Lower lobe of right lung (tissue), 2 donors: ENCODE measurements at regions not wholly inside any gene's neighbourhood (a gene's known extent, or its start where the extent isn't known, plus 50 kb on each side); places are given as distances from the start of the nearest gene placed in this dataset.

Experiments used
- ATAC-seq, 2 donors: fragments of 200-7000 bp; cut with Tn5 transposase; one replicate each; pipeline ENCODE4 v1.9.1; 2020 to 2022; ENCODE audit warnings: mild to moderate bottlenecking in 2 of 2, moderate library complexity in 2 of 2
- DNase-seq: peaks from one replicate; pipeline ENCODE4 v3.0.0-alpha.2; 2020
- H3K27ac ChIP-seq: fragments of 200-600 bp; one replicate; pipeline ENCODE4 v1.8.0; 2022
- H3K27me3 ChIP-seq: fragments of 200-600 bp; one replicate; pipeline ENCODE4 v1.8.0; 2022; ENCODE audit warnings: low read depth
- H3K36me3 ChIP-seq: fragments of 200-600 bp; one replicate; pipeline ENCODE4 v1.8.0; 2022; ENCODE audit warnings: mild to moderate bottlenecking
- H3K4me1 ChIP-seq: fragments of 200-600 bp; one replicate; pipeline ENCODE4 v1.8.0; 2022
- H3K4me3 ChIP-seq: fragments of 200-600 bp; one replicate; pipeline ENCODE4 v1.8.0; 2022; ENCODE audit warnings: mild to moderate bottlenecking
- H3K9me3 ChIP-seq: fragments of 200-600 bp; one replicate; pipeline ENCODE4 v1.8.0; 2022
- CTCF ChIP-seq: fragments of 200-600 bp; IDR thresholded peaks from one replicate; pipeline ENCODE4 v1.8.0; 2022; ENCODE audit warnings: antibody characterized with exemption, mild to moderate bottlenecking
- intact Hi-C: fragments of 100-400 bp; cut with DNase I; formaldehyde crosslinking; loops from one replicate; pipeline ENCODE4 v1.11.0; 2022
- donor health status: DM: no; HTN: yes; CAD: no; lungs with severe emphysema.

- ATAC-seq (no peak), DNase-seq (no peak)
- H3K9me3 ChIP-seq: no peaks in the 10 kb centered on the region
- H3K4me3 ChIP-seq: no peak overlapping the region
- H3K27ac ChIP-seq: no peak overlapping the region
- no peaks in the 10 kb centered on the region for H3K27me3 ChIP-seq
- intact Hi-C loops: no loop called here
- no peaks in the 10 kb centered on the region for H3K36me3 ChIP-seq
- H3K4me1 ChIP-seq: no peaks in the 10 kb centered on the region
- no peak for TF ChIP-seq CTCF
Measured at GRCh38 chr12:93315385-93315906, 62.3 kb upstream of the NUDT4 start.

GRCh38 chr12:93315907-93316622 is 61.7 kb upstream of the NUDT4 start:
- TF ChIP-seq CTCF: no peak
- no peaks in the 10 kb centered on the region for H3K27me3 ChIP-seq
- no peak for DNase-seq
- H3K9me3 ChIP-seq: no peaks in the 10 kb centered on the region
- no peak overlapping the region for H3K4me3 ChIP-seq
- no peaks in the 10 kb centered on the region for H3K36me3 ChIP-seq
- intact Hi-C loops: no loop called here
- H3K4me1 ChIP-seq: no peaks in the 10 kb centered on the region
- ATAC-seq: no peak
- H3K27ac ChIP-seq: no peak overlapping the region

- no peaks in the 10 kb centered on the region for H3K9me3 ChIP-seq
- no peaks in the 10 kb centered on the region for H3K27me3 ChIP-seq
- H3K4me3 ChIP-seq: no peak overlapping the region
- TF ChIP-seq CTCF: no peak
- no peaks in the 10 kb centered on the region for H3K4me1 ChIP-seq
- no peak overlapping the region for H3K27ac ChIP-seq
- no peaks in the 10 kb centered on the region for H3K36me3 ChIP-seq
- DNase-seq (no peak), ATAC-seq (no peak)
- intact Hi-C loops: no loop called here
Measured at GRCh38 chr12:93316623-93316971, 61.1 kb upstream of the NUDT4 start.

GRCh38 chr12:93317227-93317626 is 60.5 kb upstream of the NUDT4 start:
- no peaks in the 10 kb centered on the region for H3K27me3 ChIP-seq
- H3K36me3 ChIP-seq: no peaks in the 10 kb centered on the region
- ATAC-seq (no peak), DNase-seq (no peak)
- H3K4me3 ChIP-seq: no peak overlapping the region
- no peak for TF ChIP-seq CTCF
- intact Hi-C loops: no loop called here
- H3K9me3 ChIP-seq: no peaks in the 10 kb centered on the region
- no peaks in the 10 kb centered on the region for H3K4me1 ChIP-seq
- no peak overlapping the region for H3K27ac ChIP-seq

GRCh38 chr12:93318720-93319522 is 58.8 kb upstream of the NUDT4 start:
- TF ChIP-seq CTCF: no peak
- Histone ChIP-seq H3K36me3 (no peaks in the 10 kb centered on the region), H3K27ac (no peak overlapping the region), H3K27me3 (no peaks in the 10 kb centered on the region), H3K9me3 (no peaks in the 10 kb centered on the region), H3K4me3 (no peak overlapping the region), H3K4me1 (no peaks in the 10 kb centered on the region)
- ATAC-seq (no peak), DNase-seq (no peak)
- intact Hi-C loops: no loop called here
